Activated T-helper 1 cell treated with anti-CD3 and anti-CD28 coated beads, Interleukin-2, amount 50 U/mL, for 16 hours (primary cell): ENCODE measurements at regions not wholly inside any gene's neighbourhood (a gene's known extent, or its start where the extent isn't known, plus 50 kb on each side); places are given as distances from the start of the nearest gene placed in this dataset.
"Not testable (repeated sequence)": the region's sequence is repeated elsewhere in the genome, so short reads cannot be mapped to it uniquely, and the experiment has no call there.

Source experiments
- DNase-seq, 2 donors: peaks; one replicate each; pipeline ENCODE4 v3.0.0-alpha.2; 2020; ENCODE audit warnings: low read depth in 1 of 2, low spot score in 1 of 2

- DNase-seq: not testable (repeated sequence)
Observed at GRCh38 chr17:73919033-73919432, 274.8 kb upstream of the SDK2 start.

GRCh38 chr17:73921306-73921705 is 277.1 kb upstream of the SDK2 start:
- DNase-seq: no peak

GRCh38 chr17:73924114-73924908 is 279.2 kb upstream of the RPL38 start:
- no peak for DNase-seq

GRCh38 chr17:73924909-73925186 is 278.6 kb upstream of the RPL38 start:
- DNase-seq: no peak

- no peak for DNase-seq
Observed at GRCh38 chr17:73929860-73930430, 273.5 kb upstream of the RPL38 start.

- DNase-seq: no peak
Observed at GRCh38 chr17:73932216-73932749, 271.2 kb upstream of the RPL38 start.

GRCh38 chr17:73933164-73933766 is 270.2 kb upstream of the RPL38 start:
- no peak for DNase-seq

- DNase-seq: no peak
Observed at GRCh38 chr17:73933871-73934270, 269.6 kb upstream of the RPL38 start.

GRCh38 chr17:73934696-73935095 is 268.8 kb upstream of the RPL38 start:
- DNase-seq: no peak

GRCh38 chr17:73936908-73937627 is 266.4 kb upstream of the RPL38 start:
- no peak for DNase-seq

- DNase-seq: no peak
Observed at GRCh38 chr17:73938706-73939105, 264.8 kb upstream of the RPL38 start.

GRCh38 chr17:73939806-73940205 is 263.7 kb upstream of the RPL38 start:
- DNase-seq: no peak

GRCh38 chr17:73940511-73940910 is 263.0 kb upstream of the RPL38 start:
- DNase-seq: no peak

- DNase-seq: no peak
Observed at GRCh38 chr17:73941919-73942530, 261.5 kb upstream of the RPL38 start.

- no peak for DNase-seq
Observed at GRCh38 chr17:73942703-73943415, 260.6 kb upstream of the RPL38 start.

GRCh38 chr17:73943416-73944110 is 259.9 kb upstream of the RPL38 start:
- no peak for DNase-seq

- no peak for DNase-seq
Observed at GRCh38 chr17:73944366-73944765, 259.1 kb upstream of the RPL38 start.

- DNase-seq: no peak
Observed at GRCh38 chr17:73947281-73947965, 256.1 kb upstream of the RPL38 start.

- no peak for DNase-seq
Observed at GRCh38 chr17:73947966-73948355, 255.5 kb upstream of the RPL38 start.
